IgD-negative memory B cell (primary cell): ENCODE measurements at regions not wholly inside any gene's neighbourhood (a gene's known extent, or its start where the extent isn't known, plus 50 kb on each side); places are given as distances from the start of the nearest gene placed in this dataset.
"Not testable (repeated sequence)": the region's sequence is repeated elsewhere in the genome, so short reads cannot be mapped to it uniquely, and the experiment has no call there.

Experiments
- H3K27ac Mint-ChIP-seq, 3 donors: one replicate each; pipeline ENCODE4 v1.8.0; 2020 to 2022; ENCODE audit warnings: mild to moderate bottlenecking in 3 of 3, mixed read lengths in 3 of 3, moderate library complexity in 1 of 3
- H3K27me3 Mint-ChIP-seq: one replicate; pipeline ENCODE4 v1.8.0; 2021; ENCODE audit warnings: mixed read lengths
- H3K36me3 Mint-ChIP-seq: one replicate; pipeline ENCODE4 v1.8.0; 2020; ENCODE audit warnings: mild to moderate bottlenecking, mixed read lengths
- H3K4me1 Mint-ChIP-seq, 3 donors: one replicate each; pipeline ENCODE4 v1.8.0; 2020 to 2022; ENCODE audit warnings: mixed read lengths in 3 of 3, mild to moderate bottlenecking in 1 of 3
- H3K4me3 Mint-ChIP-seq, 4 donors: one replicate each; pipeline ENCODE4 v1.8.0; 2020 to 2022; ENCODE audit warnings: mild to moderate bottlenecking in 4 of 4, mixed read lengths in 4 of 4, moderate library complexity in 3 of 4
- H3K9me3 Mint-ChIP-seq, 3 donors: one replicate each; pipeline ENCODE4 v1.8.0; 2020 to 2021; ENCODE audit warnings: mixed read lengths in 3 of 3, mild to moderate bottlenecking in 1 of 3

- no peak overlapping the region for H3K4me3 Mint-ChIP-seq
- H3K4me1 Mint-ChIP-seq = no peaks in the 10 kb centered on the region
Observed at GRCh38 chr13:71005919-71006318, 861.1 kb downstream of the DACH1 start.

GRCh38 chr13:70995338-70995737 is 871.7 kb downstream of the DACH1 start:
- H3K4me3 Mint-ChIP-seq = no peak overlapping the region
- H3K27me3 Mint-ChIP-seq = no peaks in the 10 kb centered on the region
- H3K4me1 Mint-ChIP-seq = no peaks in the 10 kb centered on the region
- no peak overlapping the region for H3K27ac Mint-ChIP-seq
- H3K9me3 Mint-ChIP-seq = no peaks in the 10 kb centered on the region
- H3K36me3 Mint-ChIP-seq = no peaks in the 10 kb centered on the region

More at GRCh38 chr13:71005919-71006318, 861.1 kb downstream of the DACH1 start:
- Mint-ChIP-seq H3K36me3 (no peaks in the 10 kb centered on the region), H3K9me3 (peaks cover 0 to 4% (median under 1%) of the 10 kb centered on the region in 3 donors), H3K27ac (no peak overlapping the region), H3K27me3 (no peaks in the 10 kb centered on the region)

GRCh38 chr13:70994191-70994590 is 872.8 kb downstream of the DACH1 start:
- Mint-ChIP-seq H3K27me3 (no peaks in the 10 kb centered on the region), H3K9me3 (no peaks in the 10 kb centered on the region), H3K27ac (no peak overlapping the region), H3K36me3 (no peaks in the 10 kb centered on the region), H3K4me3 (no peak overlapping the region), H3K4me1 (no peaks in the 10 kb centered on the region)

GRCh38 chr13:70987043-70987442 is 878.8 kb upstream of the KLHL1 start:
- H3K36me3 Mint-ChIP-seq = no peaks in the 10 kb centered on the region
- no peaks in the 10 kb centered on the region for H3K27me3 Mint-ChIP-seq
- H3K4me3 Mint-ChIP-seq = no peak overlapping the region
- H3K4me1 Mint-ChIP-seq = no peaks in the 10 kb centered on the region
- H3K9me3 Mint-ChIP-seq = peaks cover 0 to 8% (median 2%) of the 10 kb centered on the region in 3 donors
- no peak overlapping the region for H3K27ac Mint-ChIP-seq

- H3K4me3 Mint-ChIP-seq = no peak overlapping the region
- H3K4me1 Mint-ChIP-seq = no peaks in the 10 kb centered on the region
- H3K36me3 Mint-ChIP-seq = no peaks in the 10 kb centered on the region
- H3K9me3 Mint-ChIP-seq = peaks cover 0 to 8% (median 3%) of the 10 kb centered on the region in 3 donors
- H3K27ac Mint-ChIP-seq = no peak overlapping the region
- no peaks in the 10 kb centered on the region for H3K27me3 Mint-ChIP-seq
Observed at GRCh38 chr13:70985371-70985770, 877.1 kb upstream of the KLHL1 start.

- H3K9me3 Mint-ChIP-seq, H3K4me1 Mint-ChIP-seq, H3K27ac Mint-ChIP-seq, H3K36me3 Mint-ChIP-seq, H3K27me3 Mint-ChIP-seq, H3K4me3 Mint-ChIP-seq: not testable (repeated sequence)
Observed at GRCh38 chr13:70981219-70981618, 873.0 kb upstream of the KLHL1 start.

GRCh38 chr13:70969321-70969720 is 861.1 kb upstream of the KLHL1 start:
- H3K4me3 Mint-ChIP-seq = no peak overlapping the region
- no peaks in the 10 kb centered on the region for H3K27me3 Mint-ChIP-seq
- H3K36me3 Mint-ChIP-seq = no peaks in the 10 kb centered on the region

DNA sequence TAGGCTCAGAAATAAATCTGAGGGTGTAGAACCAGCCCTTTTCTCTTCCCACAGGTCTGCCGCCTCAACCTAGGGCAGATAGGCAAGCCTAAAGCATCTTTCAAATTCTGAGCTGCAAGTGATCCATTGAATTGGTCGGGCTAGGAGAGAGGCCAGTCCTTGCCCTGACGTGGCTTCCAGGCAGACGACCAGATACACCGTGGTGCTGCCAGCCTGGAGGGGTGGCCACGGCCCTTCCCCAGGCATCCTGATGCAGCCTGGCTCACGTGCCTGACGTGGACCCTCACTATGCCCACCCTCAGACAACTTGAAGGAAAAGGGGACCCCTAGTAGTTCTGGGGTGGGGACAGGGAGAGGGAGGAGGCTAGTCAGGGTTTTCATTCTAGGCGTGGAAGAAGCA is 859.3 kb upstream of the KLHL1 start:
- Mint-ChIP-seq H3K27ac (no peak overlapping the region), H3K4me3 (no peak overlapping the region), H3K9me3 (peaks cover 0 to 2% (median 0%) of the 10 kb centered on the region in 3 donors), H3K36me3 (no peaks in the 10 kb centered on the region), H3K4me1 (no peaks in the 10 kb centered on the region), H3K27me3 (no peaks in the 10 kb centered on the region)

More at GRCh38 chr13:70969321-70969720, 861.1 kb upstream of the KLHL1 start:
- no peak overlapping the region for H3K27ac Mint-ChIP-seq
- no peaks in the 10 kb centered on the region for H3K4me1 Mint-ChIP-seq
- peaks cover 0 to 5% (median 2%) of the 10 kb centered on the region in 3 donors for H3K9me3 Mint-ChIP-seq

DNA sequence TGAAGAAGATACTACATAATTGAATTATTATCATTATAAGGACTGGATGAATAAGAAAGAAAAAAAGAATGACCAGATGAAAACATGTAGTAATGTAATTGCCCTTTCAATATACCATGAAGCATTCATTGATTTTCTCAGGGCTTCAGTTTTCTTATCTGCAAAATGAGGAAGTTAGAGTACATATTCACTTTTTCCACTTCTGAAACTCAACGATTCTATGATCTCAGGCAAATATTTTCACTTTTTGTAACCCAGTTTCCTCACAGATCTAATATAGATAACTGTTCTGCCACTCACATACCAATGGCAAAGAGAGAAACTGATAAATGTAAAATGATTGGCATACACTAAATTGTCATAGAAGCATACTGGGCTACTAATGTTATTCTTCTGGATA is 856.6 kb upstream of the KLHL1 start:
- peaks cover 0 to 2% (median 0%) of the 10 kb centered on the region in 3 donors for H3K9me3 Mint-ChIP-seq

GRCh38 chr13:70964124-70964523 is 855.9 kb upstream of the KLHL1 start:
- Mint-ChIP-seq H3K27me3 (no peaks in the 10 kb centered on the region), H3K4me3 (no peak overlapping the region), H3K9me3 (peaks cover 0 to 2% (median 0%) of the 10 kb centered on the region in 3 donors), H3K4me1 (no peaks in the 10 kb centered on the region), H3K27ac (no peak overlapping the region), H3K36me3 (no peaks in the 10 kb centered on the region)

More for the DNA sequence above, 856.6 kb upstream of the KLHL1 start:
- Mint-ChIP-seq H3K27ac (no peak overlapping the region), H3K4me3 (no peak overlapping the region), H3K36me3 (no peaks in the 10 kb centered on the region), H3K27me3 (no peaks in the 10 kb centered on the region), H3K4me1 (no peaks in the 10 kb centered on the region)

GRCh38 chr13:70960841-70961443 is 852.7 kb upstream of the KLHL1 start:
- no peaks in the 10 kb centered on the region for H3K4me1 Mint-ChIP-seq
- H3K27me3 Mint-ChIP-seq = no peaks in the 10 kb centered on the region
- peaks cover 0 to 4% (median 0%) of the 10 kb centered on the region in 3 donors for H3K9me3 Mint-ChIP-seq
- no peaks in the 10 kb centered on the region for H3K36me3 Mint-ChIP-seq
- H3K27ac Mint-ChIP-seq = no peak overlapping the region
- H3K4me3 Mint-ChIP-seq = no peak overlapping the region

GRCh38 chr13:70959035-70959775 is 851.0 kb upstream of the KLHL1 start:
- Mint-ChIP-seq H3K4me1 (no peaks in the 10 kb centered on the region), H3K4me3 (no peak overlapping the region), H3K27me3 (no peaks in the 10 kb centered on the region), H3K9me3 (peaks cover 0 to 4% (median 0%) of the 10 kb centered on the region in 3 donors), H3K36me3 (no peaks in the 10 kb centered on the region), H3K27ac (no peak overlapping the region)

DNA sequence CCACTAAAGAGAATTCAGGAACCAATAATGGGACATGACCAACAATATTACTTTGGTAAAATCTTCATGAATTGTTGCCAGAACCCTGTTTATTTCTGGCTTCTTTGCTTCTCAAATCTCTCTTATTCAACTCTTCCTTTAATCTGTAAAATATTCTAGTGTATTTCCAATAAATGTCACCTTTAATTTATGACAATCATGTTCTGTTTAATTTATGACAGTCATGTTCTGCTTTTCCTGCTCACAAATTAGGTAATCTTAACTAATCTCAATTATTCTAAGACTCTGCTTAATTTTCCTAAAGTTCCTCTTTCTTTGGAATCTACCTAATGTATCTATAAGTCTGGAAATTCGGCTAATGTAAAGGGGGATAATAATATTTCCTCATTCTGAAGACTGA is 847.6 kb upstream of the KLHL1 start:
- Mint-ChIP-seq H3K27me3 (no peaks in the 10 kb centered on the region), H3K27ac (no peak overlapping the region), H3K36me3 (peaks cover 1% of the 10 kb centered on the region)

GRCh38 chr13:70950664-70951063 is 842.4 kb upstream of the KLHL1 start:
- no peak overlapping the region for H3K4me3 Mint-ChIP-seq
- peaks cover 1% of the 10 kb centered on the region for H3K36me3 Mint-ChIP-seq
- H3K4me1 Mint-ChIP-seq = no peaks in the 10 kb centered on the region
- no peaks in the 10 kb centered on the region for H3K27me3 Mint-ChIP-seq
- H3K9me3 Mint-ChIP-seq = no peaks in the 10 kb centered on the region
- no peak overlapping the region for H3K27ac Mint-ChIP-seq

More for the DNA sequence above, 847.6 kb upstream of the KLHL1 start:
- Mint-ChIP-seq H3K4me3 (no peak overlapping the region), H3K9me3 (peaks cover 0 to 4% (median 0%) of the 10 kb centered on the region in 3 donors), H3K4me1 (no peaks in the 10 kb centered on the region)

- Mint-ChIP-seq H3K36me3 (no peaks in the 10 kb centered on the region), H3K4me3 (no peak overlapping the region), H3K27me3 (no peaks in the 10 kb centered on the region), H3K4me1 (no peaks in the 10 kb centered on the region), H3K27ac (no peak overlapping the region), H3K9me3 (peaks cover 0 to 7% (median 3%) of the 10 kb centered on the region in 3 donors)
Observed at GRCh38 chr13:70945506-70945905, 837.3 kb upstream of the KLHL1 start.

DNA sequence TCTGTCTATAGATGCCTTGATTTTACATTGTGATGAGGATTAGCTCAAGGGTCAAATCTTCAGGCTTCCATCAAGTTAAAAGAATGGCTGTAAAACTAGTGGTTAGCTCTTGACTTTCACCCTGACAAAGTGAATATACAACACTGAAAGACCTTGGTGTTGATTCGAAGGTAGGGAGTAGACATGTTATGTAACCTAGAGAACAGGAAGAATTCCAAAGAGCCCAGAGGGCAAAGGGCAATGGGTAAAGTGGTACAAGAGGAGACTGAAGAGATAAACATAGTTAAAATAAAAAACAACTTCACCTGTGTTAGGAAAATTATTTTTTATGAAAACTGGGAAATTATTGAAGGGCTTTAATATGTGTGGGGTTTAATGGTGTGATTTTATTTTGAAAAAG is 833.2 kb upstream of the KLHL1 start:
- Mint-ChIP-seq H3K27me3 (no peaks in the 10 kb centered on the region), H3K4me3 (no peak overlapping the region), H3K36me3 (no peaks in the 10 kb centered on the region), H3K4me1 (no peaks in the 10 kb centered on the region), H3K27ac (no peak overlapping the region), H3K9me3 (peaks cover 6 to 10% (median 6%) of the 10 kb centered on the region in 3 donors)
